22Rv1 (cell line): ENCODE measurements at regions not wholly inside any gene's neighbourhood (a gene's known extent, or its start where the extent isn't known, plus 50 kb on each side); places are given as distances from the start of the nearest gene placed in this dataset.
A peak's percentile ranks its signal among the peaks of the same experiment; 100 is the strongest.

Source experiments
- CTCF ChIP-seq: fragments of 450-650 bp; IDR thresholded peaks from 2 replicates; pipeline ENCODE4 v1.5.1; 2017; ENCODE audit warnings: mild to moderate bottlenecking
- ZFX ChIP-seq: fragments of 450-650 bp; IDR thresholded peaks from 2 replicates; pipeline ENCODE4 v1.6.1; 2017; ENCODE audit warnings: antibody characterized with exemption, borderline replicate concordance

GRCh38 chr18:49728542-49728941 lies 84.8 kb downstream of the ACAA2 start:
- TF ChIP-seq CTCF (peak; percentile 88), ZFX (no peak)
